Uterus (tissue), 2 donors: ENCODE measurements at regions not wholly inside any gene's neighbourhood (a gene's known extent, or its start where the extent isn't known, plus 50 kb on each side); places are given as distances from the start of the nearest gene placed in this dataset.

ENCODE experiments used
- CTCF ChIP-seq, 4 experiments: fragments of 200-600 bp in 2 of 4; fragments of 450-650 bp in 2 of 4; sonication (generic) in 2 of 4; IDR thresholded peaks; one replicate each; pipeline ENCODE4 v1.5.1; 2016 to 2019; ENCODE audit warnings: antibody characterized with exemption in 4 of 4, mild to moderate bottlenecking in 2 of 4, moderate library complexity in 1 of 4
- POLR2A ChIP-seq, 2 donors: fragments of 450-650 bp; IDR thresholded peaks; one replicate each; pipeline ENCODE4 v1.6.1; 2016; ENCODE audit warnings: antibody characterized with exemption in 2 of 2, mild to moderate bottlenecking in 1 of 2, moderate library complexity in 1 of 2

GRCh38 chr11:115643549-115644270, 139.5 kb upstream of the CADM1 start:
- TF ChIP-seq CTCF (IDR thresholded peaks at IDR 0.05) (no peak), POLR2A (IDR thresholded peaks at IDR 0.05) (no peak)
